DOHH2 (cell line): ENCODE measurements at regions not wholly inside any gene's neighbourhood (a gene's known extent, or its start where the extent isn't known, plus 50 kb on each side); places are given as distances from the start of the nearest gene placed in this dataset.
"Not testable (repeated sequence)": the region's sequence is repeated elsewhere in the genome, so short reads cannot be mapped to it uniquely, and the experiment has no call there.

ENCODE experiments used
- H3F3A ChIP-seq: fragments of 200-600 bp; sonication (generic), shearing (Covaris generic); 2 replicates; pipeline ENCODE4 v1.6.0; 2016; ENCODE audit warnings: antibody characterized with exemption, mild to moderate bottlenecking; ENCODE audit not compliant: control insufficient read depth, insufficient read depth
- H3K27ac ChIP-seq: fragments of 200-600 bp; sonication (generic); 2 replicates; pipeline ENCODE4 v1.5.1; 2014; ENCODE audit warnings: low read depth, mild to moderate bottlenecking, low read length, moderate library complexity
- H3K27me3 ChIP-seq: fragments of 200-600 bp; sonication (generic); 2 replicates; pipeline ENCODE4 v1.6.1; 2014; ENCODE audit warnings: mild to moderate bottlenecking, low read length, mixed read lengths; ENCODE audit not compliant: control insufficient read depth
- H3K36me3 ChIP-seq: fragments of 200-600 bp; sonication (generic); 2 replicates; pipeline ENCODE4 v1.6.1; 2014; ENCODE audit warnings: mild to moderate bottlenecking, low read length, moderate library complexity, mixed read lengths; ENCODE audit not compliant: control insufficient read depth
- H3K4me1 ChIP-seq: fragments of 200-600 bp; sonication (generic); 2 replicates; pipeline ENCODE4 v1.6.1; 2014; ENCODE audit warnings: mild to moderate bottlenecking, low read length, mixed read lengths; ENCODE audit not compliant: control insufficient read depth
- H3K4me2 ChIP-seq: fragments of 200-600 bp; sonication (generic); 2 replicates; pipeline ENCODE4 v1.6.0; 2014; ENCODE audit warnings: mild to moderate bottlenecking, low read length, moderate library complexity
- H3K4me3 ChIP-seq: fragments of 200-600 bp; sonication (generic); 2 replicates; pipeline ENCODE4 v1.5.1; 2014; ENCODE audit warnings: mild to moderate bottlenecking, low read length, mixed read lengths
- H3K79me2 ChIP-seq: fragments of 200-600 bp; sonication (generic); 2 replicates; pipeline ENCODE4 v1.6.1; 2014; ENCODE audit warnings: mild to moderate bottlenecking, low read length, mixed read lengths; ENCODE audit not compliant: control insufficient read depth
- H3K9me2 ChIP-seq: fragments of 200-600 bp; sonication (generic); replicated peaks from 2 replicates; pipeline ENCODE4 v1.6.1; 2014; ENCODE audit warnings: mild to moderate bottlenecking, low read length, mixed read lengths; ENCODE audit not compliant: control insufficient read depth
- H3K9me3 ChIP-seq: fragments of 200-600 bp; sonication (generic); 2 replicates; pipeline ENCODE4 v1.6.1; 2014; ENCODE audit warnings: antibody characterized with exemption, low read length, mixed read lengths; ENCODE audit not compliant: control insufficient read depth, insufficient read depth
- H4K20me1 ChIP-seq: fragments of 200-600 bp; sonication (generic); 2 replicates; pipeline ENCODE4 v1.6.0; 2014; ENCODE audit warnings: low read depth, mild to moderate bottlenecking, antibody characterized with exemption, low read length, moderate library complexity; ENCODE audit not compliant: control insufficient read depth, insufficient read depth
- EZH2phosphoT487 ChIP-seq: fragments of 200-600 bp; sonication (generic); IDR thresholded peaks from 2 replicates; pipeline ENCODE4 v1.6.1; 2017; ENCODE audit warnings: borderline replicate concordance, mild to moderate bottlenecking, antibody characterized with exemption, low read length, moderate library complexity, mixed read lengths
- TF ChIP-seq, protein P1 (sequence below): fragments of 200-600 bp; sonication (generic); IDR thresholded peaks from one replicate; pipeline ENCODE4 v1.5.1; 2014; ENCODE audit warnings: antibody characterized with exemption, mild to moderate bottlenecking, low read depth, low read length; ENCODE audit not compliant: poor library complexity, severe bottlenecking

DNA sequence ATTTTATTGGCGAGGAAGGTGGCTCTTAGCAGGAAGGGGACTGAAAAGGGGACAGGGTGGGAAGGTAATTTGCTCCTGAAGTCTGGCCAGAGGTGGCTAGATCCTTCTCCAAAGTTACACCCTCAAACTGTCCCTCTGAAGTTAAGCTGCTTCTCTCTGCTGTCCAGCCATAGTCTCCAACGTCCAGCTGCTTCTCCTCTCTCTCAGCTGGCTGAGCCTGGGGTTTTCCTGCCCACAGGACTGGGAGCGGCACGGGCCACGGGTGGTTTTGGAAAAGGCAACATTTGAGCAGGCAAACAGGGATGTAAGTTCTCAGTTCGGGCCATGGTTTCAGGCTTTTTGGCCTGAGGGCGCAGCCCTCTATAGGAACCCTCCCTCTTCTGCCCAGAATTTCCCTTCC lies 128.3 kb downstream of the YIPF5 start:
- Histone ChIP-seq H3K4me1 (no peaks in the 10 kb centered on the region), H3F3A (no peaks in the 10 kb centered on the region), H3K79me2 (no peaks in the 10 kb centered on the region), H3K27me3 (no peaks in the 10 kb centered on the region), H3K9me2 (no peaks in the 10 kb centered on the region), H3K4me3 (no peak overlapping the region), H4K20me1 (no peaks in the 10 kb centered on the region), H3K27ac (no peak overlapping the region), H3K9me3 (no peaks in the 10 kb centered on the region), H3K4me2 (no peak overlapping the region), H3K36me3 (no peaks in the 10 kb centered on the region)
- TF ChIP-seq, protein P1, sequence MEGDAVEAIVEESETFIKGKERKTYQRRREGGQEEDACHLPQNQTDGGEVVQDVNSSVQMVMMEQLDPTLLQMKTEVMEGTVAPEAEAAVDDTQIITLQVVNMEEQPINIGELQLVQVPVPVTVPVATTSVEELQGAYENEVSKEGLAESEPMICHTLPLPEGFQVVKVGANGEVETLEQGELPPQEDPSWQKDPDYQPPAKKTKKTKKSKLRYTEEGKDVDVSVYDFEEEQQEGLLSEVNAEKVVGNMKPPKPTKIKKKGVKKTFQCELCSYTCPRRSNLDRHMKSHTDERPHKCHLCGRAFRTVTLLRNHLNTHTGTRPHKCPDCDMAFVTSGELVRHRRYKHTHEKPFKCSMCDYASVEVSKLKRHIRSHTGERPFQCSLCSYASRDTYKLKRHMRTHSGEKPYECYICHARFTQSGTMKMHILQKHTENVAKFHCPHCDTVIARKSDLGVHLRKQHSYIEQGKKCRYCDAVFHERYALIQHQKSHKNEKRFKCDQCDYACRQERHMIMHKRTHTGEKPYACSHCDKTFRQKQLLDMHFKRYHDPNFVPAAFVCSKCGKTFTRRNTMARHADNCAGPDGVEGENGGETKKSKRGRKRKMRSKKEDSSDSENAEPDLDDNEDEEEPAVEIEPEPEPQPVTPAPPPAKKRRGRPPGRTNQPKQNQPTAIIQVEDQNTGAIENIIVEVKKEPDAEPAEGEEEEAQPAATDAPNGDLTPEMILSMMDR, result no peak
- TF ChIP-seq EZH2phosphoT487, result no peak

DNA sequence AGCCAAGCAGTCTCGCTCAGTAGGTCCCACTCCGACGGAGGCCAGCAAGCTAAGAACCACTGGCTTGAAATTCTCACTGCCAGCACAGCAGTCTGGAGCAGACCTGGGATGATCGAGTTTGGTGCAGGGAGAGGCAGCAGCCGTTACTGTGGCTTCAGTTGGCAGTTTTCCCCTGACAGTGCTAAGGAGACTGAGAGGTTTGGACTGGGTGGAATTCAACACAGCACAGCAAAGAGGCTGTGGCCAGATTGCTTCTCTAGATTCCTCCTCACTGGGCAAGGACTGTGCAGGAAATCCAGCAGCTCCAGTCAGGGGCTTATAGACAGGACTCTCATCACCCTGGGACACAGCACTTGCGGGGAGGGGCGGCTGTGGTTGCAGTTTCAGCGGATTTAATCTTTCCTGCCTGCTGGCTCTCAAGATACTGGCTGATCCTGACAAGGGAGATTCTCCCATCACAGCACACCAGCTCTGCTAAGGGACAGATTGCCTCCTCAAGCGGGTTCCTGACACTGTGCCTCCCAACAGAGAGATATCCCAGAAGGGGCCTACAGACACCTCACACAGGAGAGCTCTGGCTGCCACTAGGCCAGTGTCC lies 122.1 kb downstream of the YIPF5 start:
- no peaks in the 10 kb centered on the region for H3K27me3 ChIP-seq
- no peak overlapping the region for H3K4me3 ChIP-seq
- H3K79me2 ChIP-seq, result no peaks in the 10 kb centered on the region
- no peaks in the 10 kb centered on the region for H3K9me3 ChIP-seq
- H3K9me2 ChIP-seq, result no peaks in the 10 kb centered on the region
- H4K20me1 ChIP-seq, result no peaks in the 10 kb centered on the region
- TF ChIP-seq EZH2phosphoT487, result no peak
- TF ChIP-seq, protein P1, result no peak
- no peak overlapping the region for H3K4me2 ChIP-seq
- H3K36me3 ChIP-seq, result no peaks in the 10 kb centered on the region
- no peaks in the 10 kb centered on the region for H3K4me1 ChIP-seq
- H3F3A ChIP-seq, result no peaks in the 10 kb centered on the region
- H3K27ac ChIP-seq, result no peak overlapping the region

DNA sequence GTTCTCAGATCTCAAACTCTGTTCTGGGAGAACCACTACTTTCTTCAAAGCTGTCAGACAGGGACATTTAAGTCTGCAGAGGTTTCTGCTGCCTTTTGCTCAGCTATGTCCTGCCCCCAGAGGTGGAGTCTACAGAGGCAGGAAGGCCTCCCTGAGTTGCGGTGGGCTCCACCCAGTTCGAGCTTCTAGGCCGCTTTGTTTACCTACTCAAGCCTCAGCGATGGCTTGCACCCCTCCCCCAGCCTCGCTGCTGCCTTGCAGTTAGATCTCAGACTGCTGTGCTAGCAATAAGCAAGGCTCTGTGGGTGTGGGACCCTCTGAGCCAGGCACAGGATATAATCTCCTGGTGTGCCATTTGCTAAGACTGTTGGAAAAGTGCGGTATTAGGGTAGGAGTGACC lies 115.1 kb downstream of the YIPF5 start:
- not testable (repeated sequence) for H3K27me3 ChIP-seq, H4K20me1 ChIP-seq, H3K9me3 ChIP-seq, H3K36me3 ChIP-seq, H3K79me2 ChIP-seq, H3K9me2 ChIP-seq, H3K4me1 ChIP-seq, H3K4me2 ChIP-seq, H3F3A ChIP-seq, H3K27ac ChIP-seq, H3K4me3 ChIP-seq

DNA sequence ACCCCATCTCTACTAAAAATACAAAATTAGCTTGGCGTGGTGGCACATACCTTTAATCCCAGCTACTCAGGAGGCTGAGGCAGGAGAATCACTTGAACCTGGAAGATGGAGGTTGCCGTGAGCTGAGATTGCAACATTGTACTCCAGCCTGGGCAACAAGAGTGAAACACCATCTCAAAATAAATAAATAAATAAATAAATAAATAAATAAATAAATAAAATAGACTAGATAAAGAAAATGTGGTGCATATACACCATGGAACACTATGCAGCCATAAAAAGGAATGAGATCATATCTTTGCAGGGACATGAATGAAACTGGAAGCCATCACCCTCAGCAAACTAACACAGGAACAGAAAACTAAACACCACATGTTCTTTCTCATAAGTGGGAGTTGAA lies 110.4 kb downstream of the YIPF5 start:
- H3K36me3 ChIP-seq, H3K9me2 ChIP-seq, H3K4me1 ChIP-seq, H4K20me1 ChIP-seq, H3K4me2 ChIP-seq, H3K27ac ChIP-seq, H3K79me2 ChIP-seq, H3K27me3 ChIP-seq, H3K4me3 ChIP-seq, H3F3A ChIP-seq, H3K9me3 ChIP-seq: not testable (repeated sequence)
